GM21360 (cell line): ENCODE measurements at regions not wholly inside any gene's neighbourhood (a gene's known extent, or its start where the extent isn't known, plus 50 kb on each side); places are given as distances from the start of the nearest gene placed in this dataset.
"Not testable (repeated sequence)": the region's sequence is repeated elsewhere in the genome, so short reads cannot be mapped to it uniquely, and the experiment has no call there.

Experiments
- ATAC-seq: cut with Tn5 transposase; IDR thresholded peaks from one replicate; pipeline ENCODE4 v1.9.1; 2021; ENCODE audit warnings: mild to moderate bottlenecking, moderate library complexity; ENCODE audit not compliant: unreplicated experiment

- no peak for ATAC-seq
Observed at GRCh38 chrX:56125946-56126345, 106.2 kb upstream of the KLF8 start.

- ATAC-seq = no peak
Observed at GRCh38 chrX:56130031-56130430, 102.1 kb upstream of the KLF8 start.

GRCh38 chrX:56130436-56130835 is 101.7 kb upstream of the KLF8 start:
- no peak for ATAC-seq

- not testable (repeated sequence) for ATAC-seq
Observed at GRCh38 chrX:56164135-56164534, 68.0 kb upstream of the KLF8 start.
